ENCODE measurements at regions not wholly inside any gene's neighbourhood (a gene's known extent, or its start where the extent isn't known, plus 50 kb on each side); places are given as distances from the start of the nearest gene placed in this dataset.

DNA sequence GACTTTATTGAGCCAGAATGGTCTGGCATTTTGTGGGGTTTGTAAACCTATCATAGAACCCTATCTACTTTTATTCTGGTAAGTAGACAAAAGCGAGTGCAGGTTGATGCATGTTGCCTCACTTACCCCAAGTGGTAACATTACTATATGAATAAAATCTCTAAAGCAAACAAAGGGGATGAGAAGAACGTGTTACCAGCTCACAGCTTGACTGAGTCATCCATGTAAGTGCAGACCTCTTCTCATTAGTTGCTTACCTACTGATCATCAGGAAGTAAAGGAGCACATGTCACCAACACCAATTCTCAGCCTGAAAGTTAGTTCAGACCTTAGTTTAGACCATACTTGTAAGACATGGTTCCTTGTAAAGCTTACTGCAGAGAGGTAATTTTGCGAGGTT is 1328.3 kb downstream of the C4orf33 start:
- TF ChIP-seq, protein P1, sequence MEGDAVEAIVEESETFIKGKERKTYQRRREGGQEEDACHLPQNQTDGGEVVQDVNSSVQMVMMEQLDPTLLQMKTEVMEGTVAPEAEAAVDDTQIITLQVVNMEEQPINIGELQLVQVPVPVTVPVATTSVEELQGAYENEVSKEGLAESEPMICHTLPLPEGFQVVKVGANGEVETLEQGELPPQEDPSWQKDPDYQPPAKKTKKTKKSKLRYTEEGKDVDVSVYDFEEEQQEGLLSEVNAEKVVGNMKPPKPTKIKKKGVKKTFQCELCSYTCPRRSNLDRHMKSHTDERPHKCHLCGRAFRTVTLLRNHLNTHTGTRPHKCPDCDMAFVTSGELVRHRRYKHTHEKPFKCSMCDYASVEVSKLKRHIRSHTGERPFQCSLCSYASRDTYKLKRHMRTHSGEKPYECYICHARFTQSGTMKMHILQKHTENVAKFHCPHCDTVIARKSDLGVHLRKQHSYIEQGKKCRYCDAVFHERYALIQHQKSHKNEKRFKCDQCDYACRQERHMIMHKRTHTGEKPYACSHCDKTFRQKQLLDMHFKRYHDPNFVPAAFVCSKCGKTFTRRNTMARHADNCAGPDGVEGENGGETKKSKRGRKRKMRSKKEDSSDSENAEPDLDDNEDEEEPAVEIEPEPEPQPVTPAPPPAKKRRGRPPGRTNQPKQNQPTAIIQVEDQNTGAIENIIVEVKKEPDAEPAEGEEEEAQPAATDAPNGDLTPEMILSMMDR (IDR thresholded peaks at IDR 0.05): no peak
- TF ChIP-seq POLR2AphosphoS5 (IDR thresholded peaks at IDR 0.05) (no peak), POLR2A (IDR thresholded peaks at IDR 0.05) (no peak)

All from gastroesophageal sphincter (tissue), 3 donors.